Brain microvascular endothelial cell (primary cell): ENCODE measurements at regions not wholly inside any gene's neighbourhood (a gene's known extent, or its start where the extent isn't known, plus 50 kb on each side); places are given as distances from the start of the nearest gene placed in this dataset.
A peak's percentile ranks its signal among the peaks of the same experiment; 100 is the strongest.

Source experiments
- DNase-seq: peaks from one replicate; pipeline ENCODE4 v3.0.0-alpha.2; 2020
- H3K27ac ChIP-seq: fragments of 250-450 bp; sonication (Bioruptor Pico); 2 replicates; pipeline ENCODE4 v1.5.1; 2020; ENCODE audit warnings: mild to moderate bottlenecking, moderate library complexity
- H3K27me3 ChIP-seq: fragments of 250-450 bp; sonication (Bioruptor Pico); replicated peaks from 2 replicates; pipeline ENCODE4 v1.5.1; 2020; ENCODE audit warnings: mild to moderate bottlenecking
- H3K36me3 ChIP-seq: fragments of 250-450 bp; sonication (Bioruptor Pico); replicated peaks from 2 replicates; pipeline ENCODE4 v1.5.1; 2020; ENCODE audit warnings: mild to moderate bottlenecking
- H3K4me3 ChIP-seq: 2 replicates; pipeline ENCODE4 v1.5.1; 2011; ENCODE audit warnings: low read depth, mild to moderate bottlenecking, control low read depth, low read length, moderate library complexity
- in situ Hi-C: cut with HindIII; loops from 2 replicates; pipeline ENCODE4 v1.10.0; 2017; ENCODE audit warnings: low sequenced_read_pairs, low pct_ligation_motif_present
- TF ChIP-seq, protein P1 (sequence below): IDR thresholded peaks from 2 replicates; pipeline ENCODE4 v1.5.1; 2011; ENCODE audit warnings: low read depth, mild to moderate bottlenecking, moderate library complexity, low read length, control low read depth, inconsistent platforms; ENCODE audit errors: missing control alignments

DNA sequence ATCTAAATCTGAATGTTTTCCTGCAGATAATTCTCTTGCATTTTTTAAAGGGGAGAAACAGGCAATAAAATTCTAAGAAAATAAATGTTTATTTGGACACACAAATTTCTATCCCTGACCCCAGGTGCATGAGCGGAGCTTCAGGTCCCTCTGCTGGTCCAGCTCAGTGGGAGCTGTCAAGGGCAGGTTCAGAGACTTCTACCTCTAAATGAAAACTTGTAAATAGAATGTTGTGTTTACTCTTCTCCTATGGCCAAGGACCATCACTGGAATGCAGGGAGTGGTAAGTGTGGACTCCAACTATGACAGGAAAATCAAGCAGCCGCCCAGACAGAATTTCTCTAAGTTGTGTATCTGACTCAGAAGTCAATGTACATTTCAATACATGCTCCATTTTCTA, 148.6 kb upstream of the TTC29 start:
- DNase-seq: no peak
- H3K27ac ChIP-seq: no peak overlapping the region
- TF ChIP-seq, protein P1, sequence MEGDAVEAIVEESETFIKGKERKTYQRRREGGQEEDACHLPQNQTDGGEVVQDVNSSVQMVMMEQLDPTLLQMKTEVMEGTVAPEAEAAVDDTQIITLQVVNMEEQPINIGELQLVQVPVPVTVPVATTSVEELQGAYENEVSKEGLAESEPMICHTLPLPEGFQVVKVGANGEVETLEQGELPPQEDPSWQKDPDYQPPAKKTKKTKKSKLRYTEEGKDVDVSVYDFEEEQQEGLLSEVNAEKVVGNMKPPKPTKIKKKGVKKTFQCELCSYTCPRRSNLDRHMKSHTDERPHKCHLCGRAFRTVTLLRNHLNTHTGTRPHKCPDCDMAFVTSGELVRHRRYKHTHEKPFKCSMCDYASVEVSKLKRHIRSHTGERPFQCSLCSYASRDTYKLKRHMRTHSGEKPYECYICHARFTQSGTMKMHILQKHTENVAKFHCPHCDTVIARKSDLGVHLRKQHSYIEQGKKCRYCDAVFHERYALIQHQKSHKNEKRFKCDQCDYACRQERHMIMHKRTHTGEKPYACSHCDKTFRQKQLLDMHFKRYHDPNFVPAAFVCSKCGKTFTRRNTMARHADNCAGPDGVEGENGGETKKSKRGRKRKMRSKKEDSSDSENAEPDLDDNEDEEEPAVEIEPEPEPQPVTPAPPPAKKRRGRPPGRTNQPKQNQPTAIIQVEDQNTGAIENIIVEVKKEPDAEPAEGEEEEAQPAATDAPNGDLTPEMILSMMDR: peak; percentile 51
- H3K36me3 ChIP-seq: no peaks in the 10 kb centered on the region
- no peaks in the 10 kb centered on the region for H3K27me3 ChIP-seq
- in situ Hi-C loops: no loop called here
- H3K4me3 ChIP-seq: no peak overlapping the region

DNA sequence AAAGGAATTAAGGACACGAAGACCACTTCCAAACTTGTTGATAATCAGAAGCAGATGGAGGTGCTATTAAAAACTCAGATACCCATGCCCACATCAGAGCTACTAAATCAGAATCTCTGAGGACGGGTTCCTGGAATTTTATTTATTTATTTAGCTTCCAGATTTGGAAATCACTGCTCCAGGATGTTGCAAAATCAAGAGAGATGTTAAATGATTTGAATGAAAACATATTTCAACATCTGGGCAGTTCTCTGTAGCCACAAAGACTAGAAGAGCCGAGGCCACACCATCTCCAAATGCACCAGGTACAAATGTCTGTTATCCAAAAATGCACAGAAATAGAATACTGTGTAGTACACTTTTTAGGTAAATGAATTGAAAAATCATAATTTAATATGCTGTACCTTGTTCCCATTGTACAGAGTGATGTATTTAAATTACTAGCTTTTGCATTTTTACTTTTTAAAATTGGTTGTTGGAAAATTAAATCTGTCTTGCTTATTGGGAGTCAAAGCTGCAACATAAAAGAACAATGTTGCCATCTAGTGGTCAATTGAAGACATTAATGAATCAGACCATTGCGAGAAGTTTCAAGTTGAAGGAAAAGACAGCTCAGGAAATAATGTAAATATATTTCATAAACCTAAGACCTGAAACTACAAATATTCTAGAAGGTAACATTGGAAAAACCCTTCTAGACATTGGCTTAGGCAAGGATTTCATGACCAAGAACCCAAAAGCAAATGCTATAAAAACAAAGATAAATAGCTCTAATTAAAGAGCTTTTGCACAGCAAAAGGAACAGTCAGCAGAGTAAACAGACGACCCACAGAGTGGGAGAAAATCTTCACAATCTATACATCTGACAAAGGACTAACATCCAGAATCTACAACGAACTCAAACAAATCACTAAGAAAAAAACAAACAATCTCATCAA, 151.3 kb upstream of the TTC29 start:
- TF ChIP-seq, protein P1: peak; percentile 34
- Histone ChIP-seq H3K27me3 (no peaks in the 10 kb centered on the region), H3K27ac (no peak overlapping the region), H3K4me3 (no peak overlapping the region), H3K36me3 (no peaks in the 10 kb centered on the region)
- in situ Hi-C loops: no loop called here
- DNase-seq: no peak

DNA sequence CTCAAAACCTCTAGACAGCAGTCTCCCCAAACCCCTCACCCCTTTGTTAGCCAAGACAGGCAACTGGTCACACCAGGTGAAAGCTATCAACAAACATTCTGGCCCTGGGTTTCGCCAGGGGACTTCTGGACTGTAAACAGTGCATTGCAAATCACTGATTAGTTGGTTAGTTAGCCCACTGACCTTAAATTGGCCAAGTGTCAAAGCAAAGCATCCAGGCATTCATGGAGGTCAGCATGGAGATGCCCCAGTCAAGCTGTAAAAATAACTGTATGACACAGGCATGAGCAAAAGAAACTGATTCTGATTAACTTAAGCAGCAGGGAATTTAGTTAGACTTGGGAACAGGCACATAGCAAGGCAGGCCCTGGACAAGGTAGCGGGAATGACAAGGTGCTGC, 156.0 kb upstream of the TTC29 start:
- Histone ChIP-seq H3K4me3 (no peak overlapping the region), H3K36me3 (no peaks in the 10 kb centered on the region), H3K27ac (no peak overlapping the region), H3K27me3 (no peaks in the 10 kb centered on the region)
- in situ Hi-C loops: loop anchor here (10.0 to 25.0 kb wide), 2 partner anchors 383 to 486 kb away; partner anchors contain the start of gene EDNRA
- TF ChIP-seq, protein P1: no peak
- no peak for DNase-seq

DNA sequence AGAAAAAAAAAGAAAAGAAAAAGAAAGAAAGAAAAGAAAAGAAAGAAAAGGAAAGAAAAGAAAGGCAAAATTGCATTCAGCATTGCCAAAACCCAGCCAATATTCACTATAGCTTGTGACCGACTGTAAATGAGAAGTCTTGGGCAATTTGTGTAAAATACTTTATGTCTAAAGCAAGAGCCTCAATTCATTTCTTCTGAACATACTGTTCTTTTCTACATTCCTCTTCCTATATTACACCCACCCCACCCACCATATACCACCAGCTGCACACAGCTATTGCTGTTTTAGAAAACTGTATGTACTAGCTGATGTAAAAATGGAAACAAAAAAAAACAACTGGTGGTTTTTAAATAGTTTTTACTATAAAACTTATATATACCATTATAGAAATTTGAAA, 156.9 kb upstream of the TTC29 start:
- no peak for DNase-seq
- Histone ChIP-seq H3K27ac (peak overlapping the region; percentile 99), H3K27me3 (no peaks in the 10 kb centered on the region), H3K36me3 (no peaks in the 10 kb centered on the region), H3K4me3 (no peak overlapping the region)
- TF ChIP-seq, protein P1: no peak
- in situ Hi-C loops: loop anchor here (10.0 to 25.0 kb wide), 2 partner anchors 382 to 485 kb away; partner anchors contain the start of gene EDNRA

DNA sequence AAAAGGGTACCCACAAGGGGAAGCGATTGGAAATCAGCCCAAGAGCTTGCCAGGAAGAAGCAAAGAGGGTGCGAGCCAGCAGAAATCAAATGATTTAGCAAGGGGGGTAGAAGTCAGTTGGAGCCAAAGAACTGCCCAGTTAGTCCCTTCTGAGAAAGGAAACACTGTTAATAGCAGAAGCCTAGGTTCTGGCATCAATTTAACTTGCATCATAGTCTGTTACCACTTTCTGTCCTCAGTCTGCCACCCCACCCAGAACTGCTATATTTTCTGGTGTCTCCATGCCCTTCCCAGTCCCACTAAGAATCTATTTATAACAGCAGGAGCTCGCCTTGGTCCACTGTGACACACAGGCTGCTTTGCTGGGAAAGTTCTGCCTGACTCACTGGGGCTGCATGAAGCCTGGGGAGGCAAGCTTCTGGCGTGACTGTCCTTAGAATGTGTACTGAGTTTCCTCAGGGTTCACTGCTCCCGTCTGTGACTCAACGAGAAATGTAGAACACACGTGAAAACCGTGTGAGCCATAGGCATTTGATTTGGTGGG, 157.8 kb upstream of the TTC29 start:
- TF ChIP-seq, protein P1: no peak
- in situ Hi-C loops: loop anchor here (10.0 to 25.0 kb wide), 2 partner anchors 381 to 484 kb away; partner anchors contain the start of gene EDNRA
- Histone ChIP-seq H3K27me3 (no peaks in the 10 kb centered on the region), H3K36me3 (no peaks in the 10 kb centered on the region), H3K27ac (peak overlapping the region; percentile 99), H3K4me3 (no peak overlapping the region)
- DNase-seq: peak; percentile 96
